HEK293T (cell line): ENCODE measurements at regions not wholly inside any gene's neighbourhood (a gene's known extent, or its start where the extent isn't known, plus 50 kb on each side); places are given as distances from the start of the nearest gene placed in this dataset.

Experiments
- ELF4 ChIP-seq: fragments of 450-650 bp; IDR thresholded peaks from 2 replicates; pipeline ENCODE4 v1.6.1; 2017; ENCODE audit warnings: antibody characterized with exemption
- FOXK2 ChIP-seq: fragments of 450-650 bp; IDR thresholded peaks from 2 replicates; pipeline ENCODE4 v1.6.1; 2016; ENCODE audit warnings: mild to moderate bottlenecking
- HDGF ChIP-seq: fragments of 450-650 bp; IDR thresholded peaks from 2 replicates; pipeline ENCODE4 v1.6.1; 2017; ENCODE audit warnings: antibody characterized with exemption, borderline replicate concordance
- SP1 ChIP-seq: fragments of 450-650 bp; IDR thresholded peaks from 2 replicates; pipeline ENCODE4 v1.6.1; 2017
- SUZ12 ChIP-seq: fragments of 450-650 bp; IDR thresholded peaks from 2 replicates; pipeline ENCODE4 v1.6.1; 2016; ENCODE audit warnings: mild to moderate bottlenecking
- TF ChIP-seq, protein P1 (sequence below): fragments of 450-650 bp; IDR thresholded peaks from 2 replicates; pipeline ENCODE4 v1.6.1; 2016

DNA sequence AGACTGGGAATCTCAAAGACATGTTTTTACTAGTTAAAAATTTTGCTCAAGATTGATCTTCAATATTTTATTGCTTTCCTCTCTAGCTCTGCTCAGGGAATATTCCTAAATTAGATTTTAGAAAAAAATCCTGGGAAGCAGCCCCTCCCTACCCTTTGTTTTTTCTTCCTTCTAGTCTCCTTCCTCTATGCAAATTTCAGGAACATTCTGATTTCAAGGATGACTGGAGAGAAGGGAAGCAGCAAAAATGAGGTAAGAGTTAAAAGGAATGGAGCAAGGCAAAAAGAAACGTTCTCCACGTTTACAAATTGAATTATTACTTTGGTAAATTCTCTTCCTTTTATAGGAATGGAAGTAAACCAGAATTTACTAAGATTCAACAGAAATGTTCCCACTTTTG, 493.4 kb upstream of the TUSC1 start:
- TF ChIP-seq FOXK2, result no peak
- no peak for TF ChIP-seq ELF4
- TF ChIP-seq, protein P1, sequence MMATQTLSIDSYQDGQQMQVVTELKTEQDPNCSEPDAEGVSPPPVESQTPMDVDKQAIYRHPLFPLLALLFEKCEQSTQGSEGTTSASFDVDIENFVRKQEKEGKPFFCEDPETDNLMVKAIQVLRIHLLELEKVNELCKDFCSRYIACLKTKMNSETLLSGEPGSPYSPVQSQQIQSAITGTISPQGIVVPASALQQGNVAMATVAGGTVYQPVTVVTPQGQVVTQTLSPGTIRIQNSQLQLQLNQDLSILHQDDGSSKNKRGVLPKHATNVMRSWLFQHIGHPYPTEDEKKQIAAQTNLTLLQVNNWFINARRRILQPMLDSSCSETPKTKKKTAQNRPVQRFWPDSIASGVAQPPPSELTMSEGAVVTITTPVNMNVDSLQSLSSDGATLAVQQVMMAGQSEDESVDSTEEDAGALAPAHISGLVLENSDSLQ, result no peak
- no peak for TF ChIP-seq HDGF
- no peak for TF ChIP-seq SUZ12
- no peak for TF ChIP-seq SP1
